GM18909 (cell line): ENCODE measurements at regions not wholly inside any gene's neighbourhood (a gene's known extent, or its start where the extent isn't known, plus 50 kb on each side); places are given as distances from the start of the nearest gene placed in this dataset.
A peak's percentile ranks its signal among the peaks of the same experiment; 100 is the strongest.
"Not testable (repeated sequence)": the region's sequence is repeated elsewhere in the genome, so short reads cannot be mapped to it uniquely, and the experiment has no call there.

Experiments
- ATAC-seq: cut with Tn5 transposase; IDR thresholded peaks from one replicate; pipeline ENCODE4 v1.9.1; 2021; ENCODE audit warnings: mild to moderate bottlenecking; ENCODE audit not compliant: unreplicated experiment, poor library complexity

DNA sequence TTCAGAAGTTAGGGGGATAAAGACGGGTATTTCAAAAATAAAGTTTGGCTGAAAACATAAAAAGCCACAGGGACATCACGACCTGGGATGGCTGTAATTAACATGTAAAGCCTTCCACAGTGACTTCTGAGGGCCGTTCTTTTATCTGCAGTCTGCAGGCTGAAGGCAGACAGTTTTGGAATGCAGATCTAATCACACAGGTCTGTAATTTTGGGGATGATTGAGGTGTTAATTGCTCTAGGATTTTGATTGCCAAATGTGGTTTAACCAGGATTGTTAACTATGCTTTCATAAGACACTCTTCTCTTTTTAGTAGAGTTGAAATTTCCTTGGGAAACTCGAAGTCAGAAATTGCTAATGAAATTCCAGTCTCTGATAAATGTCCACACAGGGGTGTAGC, 355.5 kb downstream of the ATP23 start:
- ATAC-seq, result no peak

DNA sequence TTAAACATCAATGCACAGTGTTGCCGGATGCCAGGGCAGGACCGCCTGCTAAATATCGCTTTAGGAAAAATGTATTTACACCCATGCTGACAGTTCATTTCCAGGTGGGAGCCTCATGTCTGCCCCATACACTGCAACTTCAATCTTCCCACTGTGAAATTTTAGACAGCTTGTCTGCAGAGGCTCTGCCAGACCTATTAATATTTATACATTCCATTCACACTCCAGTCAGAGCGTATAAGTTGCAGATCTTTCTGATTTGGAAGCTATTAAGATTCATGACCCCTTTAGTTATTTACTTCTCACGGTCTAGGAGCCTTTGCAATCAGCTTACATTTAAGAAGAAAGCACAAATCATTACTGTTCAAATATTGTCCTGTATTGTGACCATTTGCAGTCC, 357.4 kb downstream of the ATP23 start:
- no peak for ATAC-seq

DNA sequence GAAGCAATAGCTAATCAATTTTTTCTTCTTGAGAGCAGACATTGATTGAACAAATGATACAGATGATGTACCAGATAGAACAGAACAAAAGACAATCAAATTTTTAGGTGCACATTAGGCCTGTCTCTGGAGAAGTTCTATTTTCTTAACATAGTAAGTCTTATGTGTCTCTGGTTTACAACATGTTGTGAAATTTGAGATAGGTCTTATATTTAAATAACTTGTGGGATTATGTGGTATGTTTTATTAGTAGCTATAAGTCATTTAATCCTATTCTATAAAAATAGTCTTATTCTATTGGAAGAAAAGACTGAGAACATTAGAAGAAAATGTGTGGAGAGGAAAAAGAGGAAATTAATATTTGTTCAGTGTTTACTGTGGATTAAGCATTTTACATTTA, 358.0 kb downstream of the ATP23 start:
- no peak for ATAC-seq

DNA sequence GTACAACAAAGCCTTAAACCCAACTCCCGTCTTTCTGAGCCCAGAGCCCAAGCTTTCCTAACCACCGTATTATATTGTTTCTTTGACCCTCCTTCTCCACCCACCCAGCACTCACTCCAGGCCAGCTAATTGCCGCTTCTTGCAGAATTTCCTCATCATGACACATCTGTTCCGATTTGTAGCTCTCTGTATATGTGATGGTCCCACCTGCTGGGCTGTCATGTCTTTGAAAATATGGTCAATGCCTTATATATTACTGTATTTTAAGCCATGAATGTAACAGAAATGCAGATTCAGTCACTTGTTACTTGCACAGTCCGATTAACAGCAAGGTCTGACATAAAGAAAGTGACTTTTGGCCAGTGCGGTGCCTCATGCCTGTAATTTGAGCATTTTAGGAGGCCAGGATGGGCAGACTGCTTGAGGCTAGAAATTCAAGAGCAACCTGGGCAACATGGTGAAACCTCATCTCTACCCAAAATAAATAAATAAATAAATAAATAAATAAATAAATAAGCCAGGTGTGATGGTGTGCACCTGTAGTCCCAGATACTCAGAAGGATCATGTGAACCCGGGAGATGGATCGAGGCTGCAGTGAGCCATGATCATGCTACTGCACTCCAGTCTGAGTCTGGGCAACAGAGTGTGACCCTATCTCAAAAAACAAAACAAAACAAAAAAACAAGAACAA, 359.8 kb downstream of the ATP23 start:
- ATAC-seq, result no peak

DNA sequence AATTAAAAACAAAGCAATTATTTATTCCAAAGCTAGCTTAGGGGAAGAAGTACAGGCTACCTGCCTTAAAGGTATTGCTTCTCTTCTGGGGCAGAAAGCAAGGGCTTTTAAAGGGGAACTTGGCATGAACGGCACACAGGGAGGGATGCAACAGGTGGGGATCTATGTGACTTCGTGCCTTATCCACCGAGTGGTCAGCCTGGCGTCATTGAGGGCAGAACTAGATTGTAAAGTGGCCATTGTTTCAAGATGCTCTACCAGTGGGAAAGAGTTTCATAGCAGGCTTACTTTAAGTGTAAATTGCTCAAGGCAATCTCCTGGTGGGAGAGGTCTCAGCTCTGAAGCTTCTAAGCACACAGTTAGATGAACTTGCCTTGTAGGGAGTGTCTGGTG, 360.4 kb downstream of the ATP23 start:
- no peak for ATAC-seq

DNA sequence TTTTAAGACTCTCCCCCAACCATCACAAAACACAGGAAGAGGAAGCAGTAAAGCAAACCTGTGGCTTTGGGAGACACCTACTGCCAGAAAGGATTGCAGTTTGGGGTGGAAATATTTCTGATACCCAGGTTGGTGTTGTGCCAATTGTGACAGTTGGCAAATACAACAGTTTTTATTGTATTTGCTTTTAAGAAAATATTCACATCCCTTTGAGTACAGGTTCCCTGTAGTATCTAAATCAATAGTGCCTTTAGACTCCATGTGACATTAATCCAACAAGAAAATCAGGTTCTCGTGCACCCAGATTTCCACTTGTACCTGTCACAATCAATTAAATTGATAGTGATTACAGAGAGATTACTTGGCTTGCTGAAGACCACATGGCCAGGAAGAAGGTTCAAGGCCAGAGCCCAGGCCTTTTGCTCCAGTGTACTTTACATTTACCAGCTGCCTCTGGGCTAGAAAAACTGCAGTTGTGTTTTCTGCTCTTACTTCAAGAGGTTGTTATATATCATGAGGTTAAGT, 361.2 kb downstream of the ATP23 start:
- ATAC-seq, result no peak

DNA sequence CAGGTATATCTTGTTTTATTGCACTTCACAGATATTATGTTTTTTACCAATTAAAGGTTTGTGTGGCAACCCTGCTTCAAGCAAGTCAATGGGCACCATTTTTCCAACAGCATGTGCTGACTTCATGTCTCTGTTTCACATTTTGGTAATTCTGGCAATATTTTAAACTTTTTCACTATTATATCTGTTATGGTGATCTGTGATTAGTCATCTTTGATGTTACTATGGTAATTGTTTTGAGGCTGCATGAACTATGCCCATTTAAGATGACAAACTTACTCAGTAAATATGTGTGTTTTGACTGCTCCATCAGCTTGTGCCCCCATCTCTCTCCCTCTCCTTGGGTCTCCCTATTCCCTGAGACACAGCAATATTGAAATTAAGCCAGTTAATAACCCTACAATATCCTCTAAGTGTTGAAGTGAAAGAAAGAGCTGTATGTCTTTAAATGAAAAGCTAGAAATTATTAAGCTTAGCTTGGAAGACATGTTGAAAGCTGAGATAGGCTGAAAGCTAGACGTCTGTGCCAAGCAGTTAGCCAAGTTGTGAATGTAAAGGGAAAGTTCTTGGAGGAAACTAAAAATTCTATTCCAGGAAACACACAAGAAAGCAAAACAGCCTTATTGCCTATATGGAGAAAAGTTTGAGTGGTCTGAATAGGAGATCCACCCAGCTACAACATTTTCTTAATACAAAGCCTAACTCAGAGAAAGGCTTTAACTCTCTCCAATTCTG, 365.1 kb downstream of the ATP23 start:
- no peak for ATAC-seq

DNA sequence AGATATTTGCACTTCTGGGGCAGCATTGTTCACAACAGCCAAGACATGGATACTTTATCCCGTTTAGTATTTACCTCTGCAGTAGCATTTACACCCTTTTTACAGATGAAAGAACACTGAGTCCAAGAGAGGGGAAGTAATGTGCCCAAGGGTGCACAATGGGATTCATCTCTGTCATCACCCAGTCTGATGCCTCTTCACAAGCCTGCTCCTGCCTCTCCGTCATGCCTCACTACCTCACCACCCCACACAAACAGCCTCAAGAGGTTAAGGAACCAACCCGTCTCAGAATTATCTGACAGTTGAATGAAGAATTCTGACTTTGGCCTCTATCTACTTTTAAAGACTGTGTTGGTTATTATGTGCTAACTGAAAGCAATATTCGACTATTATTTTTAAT, 368.4 kb downstream of the ATP23 start:
- peak; percentile 65 for ATAC-seq

DNA sequence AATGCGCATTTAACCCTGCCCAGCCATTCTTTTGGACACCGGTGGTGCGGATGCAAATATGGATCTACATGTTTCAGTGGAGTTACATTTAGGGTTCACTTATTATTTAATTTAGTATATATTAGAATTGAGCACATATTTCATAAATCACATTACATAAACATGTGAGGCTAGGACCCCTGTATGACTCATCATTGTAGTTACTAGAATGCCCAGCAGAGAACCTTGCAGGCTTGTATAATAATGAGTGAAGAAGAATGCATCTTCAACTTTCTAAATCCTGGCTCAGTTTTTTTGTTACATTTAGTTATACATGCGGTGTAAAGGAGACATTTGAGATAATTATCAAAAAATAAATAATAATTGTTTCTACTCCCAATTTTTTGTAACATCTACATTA, 369.0 kb downstream of the ATP23 start:
- ATAC-seq, result no peak

DNA sequence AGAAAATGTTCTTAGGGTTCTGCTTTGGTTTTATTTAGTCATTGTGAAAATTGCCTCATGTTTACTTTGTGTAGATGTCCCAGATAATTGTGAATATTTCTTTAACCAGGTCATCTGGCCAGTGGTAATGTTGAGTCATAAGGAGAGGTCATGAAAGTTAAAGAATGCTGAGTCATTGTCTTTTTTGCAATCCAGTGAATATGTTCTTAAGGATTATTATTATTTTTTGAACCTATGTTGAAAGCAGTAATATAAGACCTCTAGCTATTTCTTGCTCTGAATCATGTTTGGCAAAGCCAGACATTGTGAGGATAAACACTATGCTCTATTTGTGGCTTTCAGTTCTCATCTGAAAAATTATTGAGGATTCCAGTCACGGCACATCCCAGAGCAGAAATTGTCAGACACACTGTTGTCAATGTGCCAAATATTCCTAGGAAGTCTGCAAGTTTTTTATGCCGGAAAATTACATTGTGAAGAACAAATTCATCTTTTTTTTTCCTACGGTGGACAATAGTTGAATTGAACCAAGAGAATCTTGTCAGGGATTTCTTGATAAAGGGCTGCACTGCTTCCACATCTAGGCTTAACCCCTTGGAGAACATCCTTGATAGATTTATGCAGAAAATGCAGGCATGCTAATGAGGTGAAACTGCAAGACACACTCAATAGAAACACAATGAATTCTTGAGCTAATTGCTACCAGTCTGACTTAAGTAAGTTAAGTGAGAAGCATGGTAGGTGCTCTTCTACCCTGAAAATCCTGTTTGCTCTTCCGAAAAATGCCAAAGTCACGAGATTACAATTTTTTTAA, 369.6 kb downstream of the ATP23 start:
- ATAC-seq, result peak; percentile 71

DNA sequence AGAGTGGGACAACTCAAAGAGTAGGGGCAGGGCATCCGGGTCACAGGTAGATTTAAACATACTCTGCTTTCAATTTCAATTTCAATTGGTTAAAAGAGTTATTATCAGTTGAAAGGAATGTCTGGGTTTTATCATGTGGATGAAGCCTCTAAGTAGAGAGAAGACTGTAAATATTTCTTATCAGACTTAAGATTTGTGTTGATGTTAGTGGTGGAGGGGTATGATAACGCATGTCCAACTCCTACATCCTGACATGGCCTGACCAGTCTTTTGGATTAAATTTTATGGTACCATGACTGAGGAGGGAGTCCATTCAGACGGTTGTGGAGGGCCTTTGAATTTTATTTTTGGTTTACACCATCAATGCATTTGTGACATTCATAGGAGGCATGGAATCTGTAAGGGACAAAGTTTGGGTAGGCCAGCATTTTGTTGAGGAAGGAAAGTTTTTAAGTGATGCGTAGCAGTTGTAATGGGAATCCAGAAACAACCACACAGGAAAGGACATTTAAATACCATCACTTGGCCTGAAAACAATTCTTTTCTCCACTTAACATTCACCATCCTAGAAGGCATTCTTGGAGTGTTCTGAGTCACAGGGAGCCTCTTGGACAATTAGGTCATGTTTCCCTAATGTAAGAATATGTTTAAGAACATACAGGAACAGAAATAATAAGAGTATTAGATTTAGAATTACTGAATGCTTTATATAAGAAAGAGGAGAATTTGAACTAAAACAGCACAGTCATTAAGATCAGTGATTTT, 371.9 kb downstream of the ATP23 start:
- ATAC-seq, result no peak

DNA sequence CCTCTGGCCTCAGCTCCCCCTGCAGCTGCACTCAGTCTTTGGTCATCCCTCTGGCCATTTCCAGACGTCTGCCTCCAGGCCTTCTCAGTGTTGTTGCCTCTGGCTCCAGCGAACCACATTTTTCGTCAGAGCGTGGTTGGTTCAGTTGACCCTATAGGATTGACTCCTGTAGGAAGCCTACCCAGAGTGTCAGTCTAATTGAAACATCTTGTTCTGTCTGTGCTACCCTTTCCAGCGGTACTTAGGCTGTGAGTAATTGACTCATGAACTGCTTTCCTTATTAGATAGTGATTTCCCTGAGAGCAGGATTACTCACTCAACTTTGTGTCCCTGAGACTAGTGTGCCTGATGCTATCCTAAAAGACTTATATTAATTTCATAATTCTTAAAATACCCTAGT, 373.2 kb downstream of the ATP23 start:
- ATAC-seq, result no peak

DNA sequence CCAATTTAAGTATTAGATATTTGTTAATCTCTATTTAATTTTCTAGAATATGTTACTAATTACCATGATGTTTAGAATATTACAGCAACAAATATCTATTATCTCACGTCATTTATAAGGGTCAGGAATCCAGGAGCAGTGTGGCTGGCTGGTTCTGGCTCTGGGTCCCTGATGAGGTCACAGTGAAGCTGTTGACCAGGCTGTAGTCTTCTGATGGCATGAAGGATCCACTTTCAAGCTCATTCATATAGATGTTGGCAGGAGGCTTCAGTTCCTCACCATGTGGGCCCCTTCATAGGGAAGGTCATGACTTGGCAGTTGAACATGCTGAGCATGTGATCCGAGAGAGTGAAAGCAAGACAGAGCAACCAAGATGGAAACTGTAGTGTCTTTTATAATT, 375.6 kb downstream of the ATP23 start:
- ATAC-seq, result no peak

DNA sequence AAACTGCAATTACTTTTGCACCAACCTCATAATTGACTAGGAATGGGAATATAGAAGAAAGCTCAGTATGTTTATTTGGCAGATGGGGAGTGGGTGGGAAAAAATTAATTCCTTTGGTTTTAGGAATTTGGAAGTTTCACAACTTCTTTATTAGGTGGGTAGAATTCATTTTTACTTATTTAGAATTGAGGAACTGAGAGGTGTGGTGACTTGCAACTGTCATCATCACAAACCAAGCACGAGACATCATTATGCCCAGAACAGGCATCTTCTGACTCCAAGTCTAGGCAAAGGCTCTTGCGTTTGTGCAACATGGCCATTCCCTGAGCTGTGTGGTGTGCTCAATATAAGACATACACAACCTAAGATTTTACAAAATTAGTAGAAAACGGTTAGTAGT, 380.0 kb downstream of the ATP23 start:
- ATAC-seq, result peak; percentile 88

DNA sequence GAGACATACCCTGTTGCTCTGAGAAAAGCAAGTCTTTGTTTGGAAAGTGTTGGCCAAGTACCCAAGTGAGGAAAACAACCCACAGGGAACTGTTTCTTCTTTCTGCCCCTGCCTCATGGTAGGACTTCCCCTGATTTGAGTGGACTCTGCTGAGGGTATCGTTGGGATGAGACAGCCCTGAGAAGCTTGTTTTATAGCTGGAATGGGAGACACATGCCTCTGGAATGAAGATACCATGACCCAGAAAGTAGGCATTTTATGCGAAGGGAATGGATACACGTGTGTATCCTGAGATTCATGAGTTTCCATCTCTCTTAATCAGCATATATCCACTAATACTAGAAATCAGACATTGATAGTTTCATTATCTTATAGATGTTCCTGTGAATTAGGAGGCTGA, 382.3 kb downstream of the ATP23 start:
- ATAC-seq, result no peak

DNA sequence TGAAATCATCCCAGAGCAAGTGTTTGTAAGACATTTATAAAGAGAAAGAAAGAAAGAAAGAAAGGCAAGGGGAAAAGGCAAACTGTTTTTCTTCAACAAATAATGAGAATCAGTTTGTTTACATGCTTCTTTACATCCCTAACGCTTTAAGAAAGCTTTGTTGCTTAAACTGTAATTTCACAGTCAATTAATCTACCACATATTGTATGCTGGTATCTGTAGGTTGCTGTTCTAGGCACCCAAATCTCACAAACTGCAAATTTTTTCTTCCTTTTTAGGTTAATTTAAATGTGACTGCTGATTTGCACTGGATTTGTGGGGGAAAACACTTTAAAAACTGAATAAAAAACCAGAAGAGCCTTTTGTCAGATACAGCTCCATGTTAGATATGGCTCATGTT, 384.2 kb downstream of the ATP23 start:
- ATAC-seq, result no peak

DNA sequence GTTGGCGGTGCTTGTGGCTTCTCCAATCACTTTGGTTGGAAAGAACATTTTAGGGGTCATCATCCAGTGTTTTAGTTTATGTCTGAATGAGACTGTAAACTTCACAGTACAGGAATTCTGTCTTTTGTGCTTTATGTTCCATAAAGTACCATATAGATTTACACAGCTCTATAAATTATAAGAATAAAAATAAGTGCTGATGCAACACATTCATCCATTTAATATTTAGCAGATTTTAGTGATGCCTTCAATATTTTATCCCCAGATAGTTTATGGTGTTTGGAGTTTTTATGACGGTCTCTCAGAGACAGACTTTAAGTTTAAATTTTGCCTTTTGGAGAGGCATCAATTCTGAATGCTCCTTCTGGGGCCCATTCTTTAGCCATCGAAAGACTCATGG, 385.2 kb downstream of the ATP23 start:
- ATAC-seq, result no peak

DNA sequence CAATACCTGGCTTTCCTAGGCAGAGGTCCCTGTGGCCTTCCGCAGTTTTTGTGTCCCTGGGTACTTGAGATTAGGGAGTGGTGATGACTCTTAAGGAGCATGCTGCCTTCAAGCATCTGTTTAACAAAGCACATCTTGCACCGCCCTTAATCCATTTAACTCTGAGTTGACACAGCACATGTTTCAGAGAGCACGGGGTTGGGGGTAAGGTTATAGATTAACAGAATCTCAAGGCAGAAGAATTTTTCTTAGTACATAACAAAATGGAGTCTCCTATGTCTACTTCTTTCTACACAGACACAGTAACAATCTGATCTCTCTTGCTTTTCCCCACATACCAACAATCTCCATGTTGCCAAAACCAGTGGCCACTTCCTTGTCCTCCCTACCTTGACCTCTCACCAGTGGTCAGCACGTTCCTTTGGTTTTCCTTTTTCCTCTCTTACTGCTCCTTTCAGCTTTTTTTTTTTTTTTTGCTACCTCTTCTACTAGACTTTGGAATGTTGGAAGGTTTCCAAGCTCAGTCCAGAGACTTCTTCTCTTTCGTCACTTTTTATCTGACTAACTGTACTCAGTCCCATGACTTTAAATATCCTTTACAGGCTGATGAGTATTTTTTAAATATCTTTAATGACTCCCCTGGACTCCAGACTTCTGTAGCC, 395.3 kb downstream of the ATP23 start:
- ATAC-seq, result not testable (repeated sequence)

DNA sequence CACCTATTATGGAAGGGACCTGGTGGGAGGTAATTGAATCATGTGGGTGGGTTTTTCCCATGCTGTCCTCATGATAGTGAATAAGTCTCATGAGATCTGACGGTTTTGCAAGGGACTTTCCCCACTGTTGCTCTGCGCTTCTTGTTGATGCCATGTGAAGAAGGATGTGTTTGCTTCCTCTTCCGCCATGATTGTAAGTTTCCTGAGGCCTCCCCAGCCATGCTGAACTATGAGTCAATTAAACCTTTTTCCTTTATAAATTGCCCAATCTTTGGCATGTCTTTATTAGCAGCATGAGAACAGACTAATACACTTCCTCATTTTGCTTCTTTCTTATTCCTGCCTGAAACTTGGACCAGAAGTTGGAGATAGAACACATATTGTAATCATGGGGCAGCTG, 396.2 kb downstream of the ATP23 start:
- ATAC-seq, result peak; percentile 62

DNA sequence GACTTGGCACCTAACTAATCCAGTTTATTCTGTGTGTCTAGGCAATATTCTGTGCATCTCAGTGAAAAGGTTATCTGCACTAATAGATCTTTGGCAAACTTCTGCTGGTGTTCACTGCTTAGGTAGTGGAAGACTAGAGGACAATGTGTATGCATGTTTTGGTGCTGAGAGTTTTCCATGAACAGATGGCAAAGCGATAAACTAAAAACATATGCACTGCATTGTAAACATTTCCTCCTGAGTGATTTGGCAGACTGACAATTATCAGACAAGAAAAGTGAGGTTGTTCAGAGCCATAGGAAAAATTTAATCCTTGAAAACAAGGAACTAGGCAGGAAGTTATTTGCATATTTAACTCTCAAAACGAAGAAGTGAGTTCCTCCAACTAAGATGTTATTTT, 400.4 kb downstream of the ATP23 start:
- ATAC-seq, result no peak
